Osteocyte (in vitro differentiated cells): ENCODE measurements at regions not wholly inside any gene's neighbourhood (a gene's known extent, or its start where the extent isn't known, plus 50 kb on each side); places are given as distances from the start of the nearest gene placed in this dataset.

Source experiments
- DNase-seq: peaks from one replicate; pipeline ENCODE4 v3.0.0; 2021; ENCODE audit warnings: mixed read lengths; ENCODE audit not compliant: unreplicated experiment; ENCODE audit errors: extremely low spot score
- H3K27ac Mint-ChIP-seq: one replicate; pipeline ENCODE4 v1.8.0; 2021; ENCODE audit warnings: mild to moderate bottlenecking, mixed read lengths; ENCODE audit not compliant: unreplicated experiment
- H3K27me3 Mint-ChIP-seq: one replicate; pipeline ENCODE4 v1.8.0; 2021; ENCODE audit warnings: mixed read lengths; ENCODE audit not compliant: unreplicated experiment
- H3K36me3 Mint-ChIP-seq: one replicate; pipeline ENCODE4 v1.8.0; 2021; ENCODE audit warnings: mixed read lengths; ENCODE audit not compliant: unreplicated experiment
- H3K4me1 Mint-ChIP-seq: one replicate; pipeline ENCODE4 v1.8.0; 2021; ENCODE audit warnings: mixed read lengths; ENCODE audit not compliant: unreplicated experiment
- H3K4me3 Mint-ChIP-seq: one replicate; pipeline ENCODE4 v1.8.0; 2021; ENCODE audit warnings: mild to moderate bottlenecking, moderate library complexity, mixed read lengths; ENCODE audit not compliant: unreplicated experiment
- H3K9me3 Mint-ChIP-seq: one replicate; pipeline ENCODE4 v1.8.0; 2021; ENCODE audit warnings: mixed read lengths; ENCODE audit not compliant: unreplicated experiment
- TF ChIP-seq, protein P1 (sequence below): fragments of 200-600 bp; sonication (generic); IDR thresholded peaks from 2 replicates; pipeline ENCODE4 v1.5.0; 2021; ENCODE audit warnings: antibody characterized with exemption, mild to moderate bottlenecking, moderate library complexity

DNA sequence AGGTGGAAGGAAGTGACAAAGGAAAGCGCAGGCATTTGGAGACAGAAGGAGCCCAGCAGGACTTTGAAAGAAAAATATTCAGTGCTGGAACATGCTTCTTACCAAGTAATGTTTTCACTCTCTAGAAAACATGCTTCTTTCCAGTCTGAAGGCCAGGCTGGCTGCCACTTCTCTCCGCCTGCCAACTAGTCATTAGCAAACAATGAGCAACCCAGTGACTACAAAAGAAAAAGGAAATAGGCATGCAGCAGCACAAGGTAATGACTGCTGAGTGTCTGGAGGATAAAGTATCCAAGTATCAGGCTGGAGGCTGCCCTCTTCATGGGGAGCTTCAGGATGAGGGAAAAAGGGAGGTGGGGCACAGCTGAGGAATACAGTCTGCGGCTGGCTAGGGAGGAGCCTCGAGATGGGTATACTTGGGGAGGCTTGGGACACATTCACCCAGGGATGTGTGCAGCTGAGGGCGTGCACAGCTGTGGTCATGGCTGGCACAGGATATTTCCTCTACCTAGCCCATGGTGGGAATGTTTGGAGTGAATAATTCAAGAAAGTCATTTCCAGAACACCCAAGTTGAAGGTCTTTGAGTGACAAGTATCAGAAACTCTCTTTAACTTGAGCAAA, 161.5 kb upstream of the KIF2A start:
- Mint-ChIP-seq H3K4me1 (peaks cover 22% of the 10 kb centered on the region), H3K9me3 (peaks cover 4% of the 10 kb centered on the region), H3K36me3 (no peaks in the 10 kb centered on the region), H3K4me3 (no peak overlapping the region), H3K27ac (no peak overlapping the region), H3K27me3 (peaks cover 17% of the 10 kb centered on the region)
- DNase-seq = no peak
- TF ChIP-seq, protein P1, sequence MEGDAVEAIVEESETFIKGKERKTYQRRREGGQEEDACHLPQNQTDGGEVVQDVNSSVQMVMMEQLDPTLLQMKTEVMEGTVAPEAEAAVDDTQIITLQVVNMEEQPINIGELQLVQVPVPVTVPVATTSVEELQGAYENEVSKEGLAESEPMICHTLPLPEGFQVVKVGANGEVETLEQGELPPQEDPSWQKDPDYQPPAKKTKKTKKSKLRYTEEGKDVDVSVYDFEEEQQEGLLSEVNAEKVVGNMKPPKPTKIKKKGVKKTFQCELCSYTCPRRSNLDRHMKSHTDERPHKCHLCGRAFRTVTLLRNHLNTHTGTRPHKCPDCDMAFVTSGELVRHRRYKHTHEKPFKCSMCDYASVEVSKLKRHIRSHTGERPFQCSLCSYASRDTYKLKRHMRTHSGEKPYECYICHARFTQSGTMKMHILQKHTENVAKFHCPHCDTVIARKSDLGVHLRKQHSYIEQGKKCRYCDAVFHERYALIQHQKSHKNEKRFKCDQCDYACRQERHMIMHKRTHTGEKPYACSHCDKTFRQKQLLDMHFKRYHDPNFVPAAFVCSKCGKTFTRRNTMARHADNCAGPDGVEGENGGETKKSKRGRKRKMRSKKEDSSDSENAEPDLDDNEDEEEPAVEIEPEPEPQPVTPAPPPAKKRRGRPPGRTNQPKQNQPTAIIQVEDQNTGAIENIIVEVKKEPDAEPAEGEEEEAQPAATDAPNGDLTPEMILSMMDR = no peak

DNA sequence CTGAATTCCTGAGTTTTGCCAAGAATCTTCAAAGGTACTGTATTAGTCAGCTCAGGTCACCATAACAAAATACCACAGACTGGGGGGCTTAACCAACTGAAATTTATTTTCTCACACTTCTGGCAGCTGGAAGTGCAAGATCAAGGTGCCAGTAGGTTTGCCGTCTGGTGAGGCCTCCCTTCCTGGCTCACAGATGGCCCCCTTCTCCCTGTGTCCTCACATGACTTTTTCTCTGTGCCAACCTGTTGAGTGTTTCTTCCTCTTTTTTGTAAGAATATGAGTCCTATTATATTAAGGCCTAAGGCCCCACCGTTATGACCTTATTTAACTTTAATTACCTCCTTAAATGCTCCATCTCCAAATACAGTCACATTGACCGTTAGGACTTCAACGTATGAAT, 156.1 kb upstream of the KIF2A start:
- Mint-ChIP-seq H3K4me1 (no peaks in the 10 kb centered on the region), H3K36me3 (no peaks in the 10 kb centered on the region), H3K9me3 (peaks cover 10% of the 10 kb centered on the region), H3K27me3 (peaks cover 19% of the 10 kb centered on the region), H3K4me3 (no peak overlapping the region), H3K27ac (no peak overlapping the region)
- TF ChIP-seq, protein P1 = no peak
- no peak for DNase-seq

DNA sequence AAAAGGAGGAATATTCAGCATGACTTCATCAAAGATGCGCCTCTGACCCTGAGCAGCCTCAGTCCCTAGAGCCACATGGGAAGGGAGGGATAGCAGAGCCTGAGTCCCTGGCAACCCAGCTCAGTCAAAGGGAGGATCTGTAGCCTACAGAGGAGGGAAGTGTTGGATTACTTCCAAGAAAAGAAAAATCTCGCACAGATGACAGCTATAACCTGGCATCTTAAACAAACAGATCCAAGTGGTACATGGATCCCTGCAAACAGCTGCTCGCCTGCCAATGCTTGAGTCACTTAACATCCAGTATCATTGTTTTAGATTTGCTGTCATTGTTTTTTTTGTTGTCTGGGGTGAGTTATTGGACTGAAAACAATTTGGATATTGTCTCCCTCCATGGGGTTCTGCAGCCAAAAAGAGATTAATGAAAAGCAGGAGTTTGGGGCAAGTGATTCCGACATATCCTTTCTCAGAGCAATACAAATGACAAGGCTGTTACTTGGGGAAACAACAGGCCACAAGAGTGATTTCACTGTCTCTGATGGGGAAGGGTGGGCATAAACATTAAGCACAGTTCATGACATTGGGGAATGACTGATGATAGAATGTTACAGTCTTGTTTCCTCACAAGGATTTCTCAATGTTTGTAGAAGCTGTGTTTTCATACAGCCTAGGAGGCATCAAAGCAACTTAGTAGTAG, 153.5 kb upstream of the KIF2A start:
- Mint-ChIP-seq H3K27me3 (peaks cover 6% of the 10 kb centered on the region), H3K36me3 (no peaks in the 10 kb centered on the region), H3K4me1 (no peaks in the 10 kb centered on the region), H3K4me3 (no peak overlapping the region), H3K27ac (no peak overlapping the region), H3K9me3 (peaks cover 21% of the 10 kb centered on the region)
- DNase-seq = no peak
- TF ChIP-seq, protein P1 = no peak

DNA sequence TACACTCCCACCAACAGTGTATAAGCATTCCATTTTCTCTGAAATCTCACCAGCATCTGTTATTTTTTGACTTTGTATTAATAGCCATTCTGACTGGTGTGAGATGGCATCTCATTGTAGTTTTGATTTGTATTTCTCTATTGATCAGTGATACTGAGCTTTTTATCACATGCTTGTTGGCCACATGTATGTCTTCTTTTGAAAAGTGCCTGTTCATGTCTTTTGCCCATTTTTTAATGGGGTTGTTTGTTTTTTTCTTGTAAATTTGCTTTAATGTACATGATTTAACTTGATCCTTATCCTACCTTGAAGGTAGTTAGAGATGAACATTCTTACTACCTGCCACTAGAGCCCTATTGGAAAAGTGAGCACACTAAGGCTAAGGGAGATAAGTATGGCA, 151.2 kb upstream of the KIF2A start:
- TF ChIP-seq, protein P1 = no peak
- no peak overlapping the region for H3K4me3 Mint-ChIP-seq
- no peak for DNase-seq
- no peaks in the 10 kb centered on the region for H3K4me1 Mint-ChIP-seq
- peaks cover 17% of the 10 kb centered on the region for H3K9me3 Mint-ChIP-seq
- no peak overlapping the region for H3K27ac Mint-ChIP-seq
- H3K36me3 Mint-ChIP-seq = no peaks in the 10 kb centered on the region
- peaks cover 7% of the 10 kb centered on the region for H3K27me3 Mint-ChIP-seq

DNA sequence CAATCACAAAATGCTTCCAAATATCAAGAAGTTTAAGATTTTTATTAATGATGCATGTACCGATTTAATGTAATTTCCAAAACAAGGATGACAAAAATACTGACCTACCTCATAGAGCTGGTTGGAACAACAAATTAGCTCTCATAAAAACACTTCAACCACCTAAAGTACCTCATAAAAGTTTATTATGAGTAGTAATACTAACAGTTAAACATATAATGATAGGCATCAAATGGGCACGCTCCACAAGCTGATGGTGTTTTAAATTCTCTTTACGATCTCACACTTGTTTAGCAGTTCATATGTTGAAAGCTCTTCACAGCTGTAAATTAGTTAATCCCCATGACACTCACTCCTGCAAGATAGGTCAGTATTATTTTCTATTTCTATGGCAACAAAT, 150.0 kb upstream of the KIF2A start:
- no peak for DNase-seq
- Mint-ChIP-seq H3K36me3 (no peaks in the 10 kb centered on the region), H3K9me3 (peaks cover 17% of the 10 kb centered on the region), H3K27ac (no peak overlapping the region), H3K4me1 (no peaks in the 10 kb centered on the region), H3K27me3 (peaks cover 7% of the 10 kb centered on the region), H3K4me3 (no peak overlapping the region)
- TF ChIP-seq, protein P1 = no peak
